Ovary (tissue), 3 donors: ENCODE measurements at regions not wholly inside any gene's neighbourhood (a gene's known extent, or its start where the extent isn't known, plus 50 kb on each side); places are given as distances from the start of the nearest gene placed in this dataset.

ENCODE experiments used
- EP300 ChIP-seq: sonication (generic); formaldehyde crosslinking; IDR thresholded peaks from one replicate; pipeline ENCODE4 v1.6.1; 2017; ENCODE audit warnings: antibody characterized with exemption
- POLR2A ChIP-seq: fragments of 450-650 bp; IDR thresholded peaks from one replicate; pipeline ENCODE4 v1.6.1; 2017; ENCODE audit warnings: antibody characterized with exemption, mild to moderate bottlenecking, moderate library complexity
- TF ChIP-seq, protein P1 (sequence below), 3 donors: fragments of 450-650 bp in 2 of 3; fragments of 200-600 bp in 1 of 3; IDR thresholded peaks; one replicate each; pipeline versions ENCODE4 v1.5.1 to v1.8.0; 2016 to 2022; ENCODE audit warnings: antibody characterized with exemption in 3 of 3, mild to moderate bottlenecking in 1 of 3
- donor health status: DM: no; HTN: no; CAD: no.

DNA sequence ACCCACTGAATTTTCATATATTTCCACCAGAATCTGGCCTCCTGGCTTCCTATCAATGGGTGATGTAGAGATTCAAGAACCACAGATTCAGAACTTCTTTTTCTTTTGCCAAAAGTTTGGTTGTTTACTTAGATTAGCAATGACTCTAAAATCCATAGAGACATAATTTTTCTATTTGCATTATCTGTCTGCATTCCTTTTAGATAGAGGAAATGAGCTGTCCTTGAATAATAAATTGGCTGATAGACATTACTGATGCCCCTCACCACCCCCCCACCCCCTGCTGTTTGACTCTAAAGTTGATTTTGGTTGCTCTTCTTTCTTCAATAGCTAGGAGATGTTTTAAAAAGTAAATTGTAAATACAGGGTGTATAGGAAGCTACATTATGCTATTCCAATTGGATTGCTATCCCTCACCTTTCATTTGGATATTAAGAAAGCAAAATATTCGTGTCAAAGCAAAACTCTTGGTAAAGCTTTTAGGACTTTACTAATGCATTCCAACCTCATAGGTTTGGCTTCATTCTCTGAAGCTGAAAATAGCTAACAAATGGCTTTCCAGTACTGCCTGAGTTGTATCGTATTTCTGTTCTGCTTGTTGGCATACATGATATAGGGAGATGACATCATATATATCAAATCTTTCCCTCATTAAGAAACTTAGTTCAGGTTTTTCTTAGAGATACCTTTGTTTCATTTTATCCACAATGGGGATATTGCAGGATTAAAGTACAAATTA lies 606.0 kb downstream of the ARL4A start:
- TF ChIP-seq, protein P1, sequence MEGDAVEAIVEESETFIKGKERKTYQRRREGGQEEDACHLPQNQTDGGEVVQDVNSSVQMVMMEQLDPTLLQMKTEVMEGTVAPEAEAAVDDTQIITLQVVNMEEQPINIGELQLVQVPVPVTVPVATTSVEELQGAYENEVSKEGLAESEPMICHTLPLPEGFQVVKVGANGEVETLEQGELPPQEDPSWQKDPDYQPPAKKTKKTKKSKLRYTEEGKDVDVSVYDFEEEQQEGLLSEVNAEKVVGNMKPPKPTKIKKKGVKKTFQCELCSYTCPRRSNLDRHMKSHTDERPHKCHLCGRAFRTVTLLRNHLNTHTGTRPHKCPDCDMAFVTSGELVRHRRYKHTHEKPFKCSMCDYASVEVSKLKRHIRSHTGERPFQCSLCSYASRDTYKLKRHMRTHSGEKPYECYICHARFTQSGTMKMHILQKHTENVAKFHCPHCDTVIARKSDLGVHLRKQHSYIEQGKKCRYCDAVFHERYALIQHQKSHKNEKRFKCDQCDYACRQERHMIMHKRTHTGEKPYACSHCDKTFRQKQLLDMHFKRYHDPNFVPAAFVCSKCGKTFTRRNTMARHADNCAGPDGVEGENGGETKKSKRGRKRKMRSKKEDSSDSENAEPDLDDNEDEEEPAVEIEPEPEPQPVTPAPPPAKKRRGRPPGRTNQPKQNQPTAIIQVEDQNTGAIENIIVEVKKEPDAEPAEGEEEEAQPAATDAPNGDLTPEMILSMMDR (IDR thresholded peaks at IDR 0.05) = no peak
- TF ChIP-seq POLR2A (no peak), EP300 (no peak)
